ENCODE measurements at regions not wholly inside any gene's neighbourhood (a gene's known extent, or its start where the extent isn't known, plus 50 kb on each side); places are given as distances from the start of the nearest gene placed in this dataset.

GRCh38 chr10:108574233-108574632 is 1349.1 kb downstream of the XPNPEP1 start:
- TF ChIP-seq HMGA2 (CRISPR knock-in tag; IDR thresholded peaks at IDR 0.05) (no peak), ZBTB21 (CRISPR knock-in tag; IDR thresholded peaks at IDR 0.05; ENCODE audit: borderline replicate concordance) (no peak), CTCF (IDR thresholded peaks at IDR 0.05) (no peak), TP53 (CRISPR knock-in tag; IDR thresholded peaks at IDR 0.05) (no peak), USF1 (CRISPR knock-in tag; IDR thresholded peaks at IDR 0.05) (no peak), NR1H2 (CRISPR knock-in tag; IDR thresholded peaks at IDR 0.05) (no peak), MAX (CRISPR knock-in tag; IDR thresholded peaks at IDR 0.05) (no peak), ATF1 (CRISPR knock-in tag; IDR thresholded peaks at IDR 0.05) (no peak), ZNF263 (CRISPR knock-in tag; IDR thresholded peaks at IDR 0.05; ENCODE audit: low read depth) (no peak), STAT6 (CRISPR knock-in tag; conservative IDR thresholded peaks at IDR 0.05; ENCODE audit: low read depth) (no peak), E2F5 (CRISPR knock-in tag; IDR thresholded peaks at IDR 0.05) (no peak)

Data from WTC11 (cell line).